Breast epithelium (tissue), 4 donors: ENCODE measurements at regions not wholly inside any gene's neighbourhood (a gene's known extent, or its start where the extent isn't known, plus 50 kb on each side); places are given as distances from the start of the nearest gene placed in this dataset.

Experiments
- DNase-seq, 2 donors: peaks; one replicate each; pipeline ENCODE4 v3.0.0-alpha.2; 2019; ENCODE audit warnings: low spot score in 2 of 2
- H3K27ac ChIP-seq, 2 donors: fragments of 200-600 bp; sonication (generic) in 1 of 2; one replicate each; pipeline ENCODE4 v1.5.1; 2016 to 2019; ENCODE audit warnings: mild to moderate bottlenecking in 1 of 2
- H3K27me3 ChIP-seq, 2 donors: fragments of 200-600 bp; sonication (generic) in 1 of 2; one replicate each; pipeline versions ENCODE4 v1.5.1 to v1.6.0; 2017 to 2019; ENCODE audit warnings: control low read depth in 1 of 2, mild to moderate bottlenecking in 1 of 2
- H3K36me3 ChIP-seq: fragments of 200-600 bp; one replicate; pipeline ENCODE4 v1.5.1; 2019
- H3K4me1 ChIP-seq, 2 donors: fragments of 200-600 bp; sonication (generic); one replicate each; pipeline ENCODE4 v1.5.1; 2016 to 2019; ENCODE audit warnings: control low read depth in 1 of 2
- H3K4me3 ChIP-seq, 3 donors: fragments of 200-600 bp; sonication (generic); 1 replicate in 2 of 3; 2 replicates in 1 of 3; pipeline ENCODE4 v1.5.1; 2016 to 2019; ENCODE audit warnings: mild to moderate bottlenecking in 3 of 3, moderate library complexity in 2 of 3
- H3K9me3 ChIP-seq, 2 donors: fragments of 200-600 bp; sonication (generic) in 1 of 2; one replicate each; pipeline ENCODE4 v1.5.1; 2016 to 2019; ENCODE audit warnings: control low read depth in 1 of 2
- POLR2A ChIP-seq: fragments of 450-650 bp; IDR thresholded peaks from one replicate; pipeline ENCODE4 v1.6.1; 2016; ENCODE audit warnings: antibody characterized with exemption, mild to moderate bottlenecking, moderate library complexity
- POLR2AphosphoS5 ChIP-seq, 3 donors: sonication (generic); formaldehyde crosslinking; IDR thresholded peaks; one replicate each; pipeline ENCODE4 v1.6.1; 2017; ENCODE audit warnings: antibody characterized with exemption in 3 of 3
- intact Hi-C: fragments of 100-400 bp; cut with DNase I; formaldehyde crosslinking; loops from one replicate; pipeline ENCODE4 v1.15.1; 2023; ENCODE audit warnings: low total_unique reads
- TF ChIP-seq, protein P1 (sequence below), 3 donors: fragments of 450-650 bp; IDR thresholded peaks; one replicate each; pipeline ENCODE4 v1.5.1; 2016 to 2017; ENCODE audit warnings: antibody characterized with exemption in 3 of 3, mild to moderate bottlenecking in 3 of 3, moderate library complexity in 3 of 3

DNA sequence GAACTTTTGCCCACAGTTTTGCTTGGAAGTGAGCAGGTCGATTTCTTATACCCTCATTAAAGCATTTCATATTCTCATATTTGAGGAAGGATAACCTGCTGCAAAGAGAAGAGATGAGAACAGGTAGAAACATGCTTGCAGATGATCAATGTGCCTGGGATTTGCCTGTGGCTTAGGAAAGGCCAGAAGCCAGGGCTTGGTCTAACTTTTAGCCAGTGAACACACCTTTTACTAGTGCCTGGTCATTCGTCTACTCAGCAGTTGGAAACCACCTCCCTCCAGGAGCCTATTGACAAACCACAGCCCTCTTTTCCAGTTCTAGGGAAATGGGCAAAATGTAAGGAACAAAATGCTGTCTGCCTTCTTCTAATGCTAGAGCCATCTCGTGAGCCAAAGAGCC is 518.3 kb downstream of the ADRA2A start:
- Histone ChIP-seq H3K27ac (no peak overlapping the region), H3K4me1 (no peaks in the 10 kb centered on the region), H3K4me3 (no peak overlapping the region), H3K27me3 (no peaks in the 10 kb centered on the region), H3K9me3 (no peaks in the 10 kb centered on the region), H3K36me3 (no peaks in the 10 kb centered on the region)
- TF ChIP-seq, protein P1, sequence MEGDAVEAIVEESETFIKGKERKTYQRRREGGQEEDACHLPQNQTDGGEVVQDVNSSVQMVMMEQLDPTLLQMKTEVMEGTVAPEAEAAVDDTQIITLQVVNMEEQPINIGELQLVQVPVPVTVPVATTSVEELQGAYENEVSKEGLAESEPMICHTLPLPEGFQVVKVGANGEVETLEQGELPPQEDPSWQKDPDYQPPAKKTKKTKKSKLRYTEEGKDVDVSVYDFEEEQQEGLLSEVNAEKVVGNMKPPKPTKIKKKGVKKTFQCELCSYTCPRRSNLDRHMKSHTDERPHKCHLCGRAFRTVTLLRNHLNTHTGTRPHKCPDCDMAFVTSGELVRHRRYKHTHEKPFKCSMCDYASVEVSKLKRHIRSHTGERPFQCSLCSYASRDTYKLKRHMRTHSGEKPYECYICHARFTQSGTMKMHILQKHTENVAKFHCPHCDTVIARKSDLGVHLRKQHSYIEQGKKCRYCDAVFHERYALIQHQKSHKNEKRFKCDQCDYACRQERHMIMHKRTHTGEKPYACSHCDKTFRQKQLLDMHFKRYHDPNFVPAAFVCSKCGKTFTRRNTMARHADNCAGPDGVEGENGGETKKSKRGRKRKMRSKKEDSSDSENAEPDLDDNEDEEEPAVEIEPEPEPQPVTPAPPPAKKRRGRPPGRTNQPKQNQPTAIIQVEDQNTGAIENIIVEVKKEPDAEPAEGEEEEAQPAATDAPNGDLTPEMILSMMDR (IDR thresholded peaks at IDR 0.05), result no peak
- no peak for TF ChIP-seq POLR2AphosphoS5 (IDR thresholded peaks at IDR 0.05)
- TF ChIP-seq POLR2A, result no peak
- no peak for DNase-seq
- intact Hi-C loops, result no loop called here

DNA sequence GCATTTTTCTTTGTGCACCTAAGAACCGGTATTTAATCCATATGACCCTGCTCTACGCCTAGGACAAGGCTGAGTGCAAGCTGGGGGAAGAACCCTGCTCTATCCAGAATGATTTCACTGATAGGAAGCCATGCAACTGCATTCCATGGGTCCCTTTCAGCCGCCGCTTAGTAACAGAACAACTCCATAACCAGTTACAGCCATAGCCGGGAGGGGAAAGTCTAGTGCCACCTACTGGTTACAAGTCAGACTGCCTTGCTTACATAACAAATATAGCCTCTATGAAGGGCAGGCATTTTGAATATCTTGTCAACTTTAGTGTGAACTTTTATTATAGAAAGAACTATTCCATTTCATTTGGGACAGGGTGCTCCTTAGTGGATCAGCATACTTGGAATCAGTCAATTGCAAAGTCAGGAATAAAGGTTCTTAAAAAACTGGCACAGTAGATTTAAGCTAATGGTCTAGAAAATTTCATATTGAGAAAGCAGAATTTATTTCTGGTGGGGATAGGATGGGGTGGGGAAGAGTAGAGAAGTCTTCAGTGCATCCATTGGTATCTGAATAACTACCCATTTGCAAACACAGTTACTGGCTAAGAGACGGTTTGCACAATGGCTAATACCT is 521.7 kb downstream of the ADRA2A start:
- H3K27ac ChIP-seq, result no peak overlapping the region
- H3K9me3 ChIP-seq, result no peaks in the 10 kb centered on the region
- no peak for TF ChIP-seq POLR2AphosphoS5 (IDR thresholded peaks at IDR 0.05)
- TF ChIP-seq, protein P1 (IDR thresholded peaks at IDR 0.05), result peak; percentile 25 to 66 (median 56)
- TF ChIP-seq POLR2A, result no peak
- H3K36me3 ChIP-seq, result no peaks in the 10 kb centered on the region
- no peak overlapping the region for H3K4me3 ChIP-seq
- intact Hi-C loops, result no loop called here
- H3K4me1 ChIP-seq, result no peaks in the 10 kb centered on the region
- DNase-seq, result peak in 1 of 2 donors; percentile 56
- no peaks in the 10 kb centered on the region for H3K27me3 ChIP-seq

DNA sequence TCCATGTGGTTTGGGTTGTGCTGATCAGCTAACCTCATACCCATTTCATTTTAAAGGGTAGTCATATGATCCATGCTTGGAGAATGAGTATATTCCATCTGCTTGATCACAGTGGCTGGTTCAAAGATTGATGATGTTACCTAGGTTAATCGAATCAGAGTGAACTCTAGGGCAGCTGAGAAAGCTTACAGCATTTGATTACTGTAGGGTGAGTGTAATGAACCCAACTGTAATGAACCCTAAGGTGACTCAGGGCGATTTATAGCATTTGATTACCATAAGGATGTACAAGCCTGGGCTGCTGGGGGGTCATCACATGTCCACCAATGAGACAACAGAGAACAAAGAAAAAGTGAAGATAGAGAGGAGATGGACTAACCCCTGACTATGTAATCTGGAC is 523.1 kb downstream of the ADRA2A start:
- TF ChIP-seq POLR2AphosphoS5 (IDR thresholded peaks at IDR 0.05), result no peak
- TF ChIP-seq, protein P1 (IDR thresholded peaks at IDR 0.05), result no peak
- Histone ChIP-seq H3K4me1 (no peaks in the 10 kb centered on the region), H3K4me3 (no peak overlapping the region), H3K27me3 (no peaks in the 10 kb centered on the region), H3K27ac (no peak overlapping the region), H3K9me3 (no peaks in the 10 kb centered on the region), H3K36me3 (no peaks in the 10 kb centered on the region)
- intact Hi-C loops, result no loop called here
- no peak for DNase-seq

DNA sequence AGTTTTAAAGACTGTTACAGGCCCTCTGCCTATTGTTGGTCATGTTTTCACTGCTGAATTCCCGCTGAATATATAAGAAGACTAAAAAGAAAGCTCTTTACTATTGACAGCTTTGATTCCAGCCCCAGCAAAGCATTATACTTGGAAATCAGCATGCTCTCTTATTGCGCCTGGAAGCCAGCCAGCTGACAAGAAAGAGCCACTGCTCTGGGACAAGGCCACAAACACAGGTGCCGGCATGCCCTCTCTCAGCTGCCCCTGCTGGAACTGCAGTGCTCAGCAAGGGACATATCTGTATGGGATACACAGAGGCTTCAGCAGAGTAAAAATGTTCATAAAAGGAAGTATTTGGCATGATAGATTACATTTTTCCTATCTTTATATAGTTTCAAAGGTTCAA is 523.9 kb downstream of the ADRA2A start:
- TF ChIP-seq, protein P1 (IDR thresholded peaks at IDR 0.05), result no peak
- TF ChIP-seq POLR2A (no peak), POLR2AphosphoS5 (IDR thresholded peaks at IDR 0.05) (no peak)
- H3K36me3 ChIP-seq, result no peaks in the 10 kb centered on the region
- H3K9me3 ChIP-seq, result no peaks in the 10 kb centered on the region
- H3K27ac ChIP-seq, result no peak overlapping the region
- intact Hi-C loops, result no loop called here
- H3K4me1 ChIP-seq, result no peaks in the 10 kb centered on the region
- no peaks in the 10 kb centered on the region for H3K27me3 ChIP-seq
- peak in 1 of 2 donors; percentile 41 for DNase-seq
- H3K4me3 ChIP-seq, result no peak overlapping the region

DNA sequence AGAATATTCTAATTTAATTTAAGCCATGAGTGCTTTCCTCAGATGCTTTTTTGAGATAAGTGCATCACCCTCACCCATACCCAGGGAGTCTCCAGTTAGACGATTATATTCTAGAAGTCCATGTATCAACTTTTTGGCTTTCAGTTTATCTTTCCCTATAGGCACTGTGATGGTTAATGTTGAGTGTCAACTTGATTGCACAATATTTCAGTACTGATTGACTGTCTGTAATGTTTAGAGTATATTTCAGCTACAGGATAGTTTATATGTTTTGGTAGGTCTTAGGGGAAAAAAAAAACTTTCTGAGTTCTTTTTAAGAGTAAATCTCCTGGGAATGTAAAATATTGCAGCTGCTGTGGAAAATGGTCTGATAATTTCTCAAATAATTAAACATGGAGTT is 535.4 kb downstream of the ADRA2A start:
- Histone ChIP-seq H3K9me3 (no peaks in the 10 kb centered on the region), H3K27ac (no peak overlapping the region), H3K4me1 (no peaks in the 10 kb centered on the region), H3K36me3 (no peaks in the 10 kb centered on the region), H3K4me3 (no peak overlapping the region), H3K27me3 (no peaks in the 10 kb centered on the region)
- intact Hi-C loops, result loop anchor here (5.0 kb wide), 1 partner anchor 215 kb away; no protein-coding TSS in a partner anchor
- TF ChIP-seq POLR2A, result no peak
- no peak for TF ChIP-seq POLR2AphosphoS5 (IDR thresholded peaks at IDR 0.05)
- TF ChIP-seq, protein P1 (IDR thresholded peaks at IDR 0.05), result no peak
- DNase-seq, result no peak
